GM23338 (cell line): ENCODE measurements at regions not wholly inside any gene's neighbourhood (a gene's known extent, or its start where the extent isn't known, plus 50 kb on each side); places are given as distances from the start of the nearest gene placed in this dataset.

Experiments
- ATAC-seq: fragments of 200-7000 bp; cut with Tn5 transposase; 3 replicates; pipeline ENCODE4 v1.9.1; 2020
- DNase-seq: peaks from one replicate; pipeline ENCODE4 v3.0.0-alpha.2; 2015; ENCODE audit warnings: low spot score
- H2AFZ ChIP-seq: fragments of 200-600 bp; sonication (generic); 2 replicates; pipeline ENCODE4 v1.8.0; 2016; ENCODE audit warnings: antibody characterized with exemption, mild to moderate bottlenecking, moderate library complexity
- H3F3A ChIP-seq: fragments of 200-600 bp; sonication (generic); replicated peaks from 2 replicates; pipeline ENCODE4 v1.8.0; 2017; ENCODE audit warnings: antibody characterized with exemption, mixed run types, low read depth
- H3K27ac ChIP-seq: fragments of 200-600 bp; sonication (generic); 2 replicates; pipeline ENCODE4 v1.6.1; 2016; ENCODE audit warnings: low read depth
- H3K27me3 ChIP-seq: fragments of 200-600 bp; sonication (generic); 2 replicates; pipeline ENCODE4 v1.8.0; 2016; ENCODE audit warnings: mild to moderate bottlenecking, mixed run types, moderate library complexity; ENCODE audit not compliant: insufficient read depth
- H3K36me3 ChIP-seq: fragments of 200-600 bp; sonication (generic); 2 replicates; pipeline ENCODE4 v1.8.0; 2016; ENCODE audit warnings: mild to moderate bottlenecking; ENCODE audit not compliant: insufficient read depth
- H3K4me1 ChIP-seq: fragments of 200-600 bp; sonication (generic); 2 replicates; pipeline ENCODE4 v1.8.0; 2016; ENCODE audit warnings: mild to moderate bottlenecking, moderate library complexity; ENCODE audit not compliant: insufficient read depth
- H3K4me2 ChIP-seq: fragments of 200-600 bp; sonication (generic); 2 replicates; pipeline ENCODE4 v1.7.1; 2017; ENCODE audit warnings: mixed run types
- H3K4me3 ChIP-seq: fragments of 200-600 bp; sonication (generic); 2 replicates; pipeline ENCODE4 v1.6.1; 2016; ENCODE audit warnings: mixed run types
- H3K79me2 ChIP-seq: fragments of 200-600 bp; sonication (generic); replicated peaks from 2 replicates; pipeline ENCODE4 v1.8.0; 2017; ENCODE audit warnings: mild to moderate bottlenecking; ENCODE audit not compliant: insufficient read depth
- H3K9me2 ChIP-seq: fragments of 200-600 bp; sonication (generic); 2 replicates; pipeline ENCODE4 v1.8.0; 2017; ENCODE audit not compliant: insufficient read depth
- H4K20me1 ChIP-seq: fragments of 200-600 bp; sonication (generic); replicated peaks from 2 replicates; pipeline ENCODE4 v1.8.0; 2017; ENCODE audit warnings: mild to moderate bottlenecking; ENCODE audit not compliant: insufficient read depth
- H3K27ac Mint-ChIP-seq: 2 replicates; pipeline ENCODE4 v1.8.0; 2020; ENCODE audit warnings: inconsistent platforms, mild to moderate bottlenecking, moderate library complexity, mixed read lengths
- H3K27me3 Mint-ChIP-seq: 3 replicates; pipeline ENCODE4 v1.8.0; 2022; ENCODE audit warnings: low read depth, mild to moderate bottlenecking, moderate library complexity, mixed read lengths, inconsistent platforms; ENCODE audit not compliant: insufficient read depth, poor library complexity
- H3K36me3 Mint-ChIP-seq: 3 replicates; pipeline ENCODE4 v1.8.0; 2021; ENCODE audit warnings: low read depth, mild to moderate bottlenecking, inconsistent platforms, moderate library complexity, mixed read lengths
- H3K4me1 Mint-ChIP-seq: 3 replicates; pipeline ENCODE4 v1.8.0; 2020; ENCODE audit warnings: mild to moderate bottlenecking, inconsistent platforms, mixed read lengths
- H3K4me3 Mint-ChIP-seq: 3 replicates; pipeline ENCODE4 v1.8.0; 2021; ENCODE audit warnings: moderate library complexity, mild to moderate bottlenecking, inconsistent platforms, mixed read lengths
- H3K9me3 Mint-ChIP-seq: 3 replicates; pipeline ENCODE4 v1.8.0; 2020; ENCODE audit warnings: moderate library complexity, mild to moderate bottlenecking, inconsistent platforms, mixed read lengths
- CREB1 ChIP-seq: fragments of 250-450 bp; sonication (Bioruptor Pico); IDR thresholded peaks from 2 replicates; pipeline ENCODE4 v1.5.0; 2020; ENCODE audit warnings: low read depth, mild to moderate bottlenecking, moderate library complexity
- EZH2 ChIP-seq: fragments of 200-600 bp; sonication (generic); IDR thresholded peaks from one replicate; pipeline ENCODE4 v1.8.0; 2017; ENCODE audit warnings: antibody characterized with exemption, mild to moderate bottlenecking, low read depth; ENCODE audit not compliant: unreplicated experiment
- EZH2phosphoT487 ChIP-seq: fragments of 200-600 bp; sonication (generic); IDR thresholded peaks from one replicate; pipeline ENCODE4 v1.8.1; 2018; ENCODE audit warnings: antibody characterized with exemption; ENCODE audit not compliant: unreplicated experiment
- JUNB ChIP-seq: IDR thresholded peaks from one replicate; pipeline ENCODE4 v1.6.1; 2016; ENCODE audit warnings: antibody characterized with exemption; ENCODE audit not compliant: unreplicated experiment
- NANOG ChIP-seq: IDR thresholded peaks from 2 replicates; pipeline ENCODE4 v1.6.1; 2016; ENCODE audit warnings: antibody characterized with exemption, borderline replicate concordance
- POLR2AphosphoS5 ChIP-seq: IDR thresholded peaks from 2 replicates; pipeline ENCODE4 v1.6.1; 2016; ENCODE audit warnings: antibody characterized with exemption, low read depth
- STAT1 ChIP-seq: IDR thresholded peaks from one replicate; pipeline ENCODE4 v1.6.1; 2016; ENCODE audit warnings: antibody characterized with exemption; ENCODE audit not compliant: unreplicated experiment
- ZNF114 ChIP-seq: fragments of 250-450 bp; sonication (Bioruptor Pico); IDR thresholded peaks from 2 replicates; pipeline ENCODE4 v1.5.0; 2020; ENCODE audit warnings: mild to moderate bottlenecking, moderate library complexity
- ZNF331 ChIP-seq: fragments of 250-450 bp; sonication (Bioruptor Pico); IDR thresholded peaks from 2 replicates; pipeline ENCODE4 v1.5.0; 2020; ENCODE audit warnings: low read depth, mild to moderate bottlenecking, moderate library complexity
- TF ChIP-seq, protein P1 (sequence below), 2 experiments: fragments of 200-600 bp in 1 of 2; sonication (generic) in 1 of 2; conservative IDR thresholded peaks; 2 replicates each; pipeline versions ENCODE4 v1.5.1 to v1.6.1; 2016 to 2017; ENCODE audit warnings: antibody characterized with exemption in 2 of 2, low read depth in 2 of 2, mild to moderate bottlenecking in 2 of 2, moderate library complexity in 1 of 2
- TF ChIP-seq, protein P2 (sequence below): IDR thresholded peaks from one replicate; pipeline ENCODE4 v1.6.1; 2018; ENCODE audit warnings: antibody characterized with exemption; ENCODE audit not compliant: unreplicated experiment
- TF ChIP-seq, protein P3 (sequence below): IDR thresholded peaks from 2 replicates; pipeline ENCODE4 v1.6.1; 2016; ENCODE audit warnings: antibody characterized with exemption

DNA sequence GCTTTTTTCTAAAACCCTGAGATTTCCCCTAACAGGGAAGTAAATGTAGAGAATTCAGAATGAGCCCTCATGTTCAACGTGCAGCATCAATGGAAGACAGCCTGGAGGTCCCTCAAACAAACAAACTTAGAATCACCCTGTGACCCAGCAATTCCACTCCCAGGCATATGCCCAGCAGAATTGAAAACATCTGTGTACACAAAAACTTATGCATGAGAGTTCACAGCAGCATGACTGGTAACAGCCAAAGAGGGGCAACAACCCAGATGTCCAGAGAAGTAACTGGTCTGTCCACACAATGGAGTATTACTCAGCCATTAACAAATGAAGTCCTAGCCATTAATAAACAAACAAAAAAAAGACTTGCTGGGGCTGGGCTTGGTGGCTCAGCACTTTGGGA lies 252.7 kb downstream of the PARN start (continued):
- TF ChIP-seq, protein P1, sequence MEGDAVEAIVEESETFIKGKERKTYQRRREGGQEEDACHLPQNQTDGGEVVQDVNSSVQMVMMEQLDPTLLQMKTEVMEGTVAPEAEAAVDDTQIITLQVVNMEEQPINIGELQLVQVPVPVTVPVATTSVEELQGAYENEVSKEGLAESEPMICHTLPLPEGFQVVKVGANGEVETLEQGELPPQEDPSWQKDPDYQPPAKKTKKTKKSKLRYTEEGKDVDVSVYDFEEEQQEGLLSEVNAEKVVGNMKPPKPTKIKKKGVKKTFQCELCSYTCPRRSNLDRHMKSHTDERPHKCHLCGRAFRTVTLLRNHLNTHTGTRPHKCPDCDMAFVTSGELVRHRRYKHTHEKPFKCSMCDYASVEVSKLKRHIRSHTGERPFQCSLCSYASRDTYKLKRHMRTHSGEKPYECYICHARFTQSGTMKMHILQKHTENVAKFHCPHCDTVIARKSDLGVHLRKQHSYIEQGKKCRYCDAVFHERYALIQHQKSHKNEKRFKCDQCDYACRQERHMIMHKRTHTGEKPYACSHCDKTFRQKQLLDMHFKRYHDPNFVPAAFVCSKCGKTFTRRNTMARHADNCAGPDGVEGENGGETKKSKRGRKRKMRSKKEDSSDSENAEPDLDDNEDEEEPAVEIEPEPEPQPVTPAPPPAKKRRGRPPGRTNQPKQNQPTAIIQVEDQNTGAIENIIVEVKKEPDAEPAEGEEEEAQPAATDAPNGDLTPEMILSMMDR (conservative IDR thresholded peaks at IDR 0.05; ENCODE audit: low read depth in 2 of 2): no peak

DNA sequence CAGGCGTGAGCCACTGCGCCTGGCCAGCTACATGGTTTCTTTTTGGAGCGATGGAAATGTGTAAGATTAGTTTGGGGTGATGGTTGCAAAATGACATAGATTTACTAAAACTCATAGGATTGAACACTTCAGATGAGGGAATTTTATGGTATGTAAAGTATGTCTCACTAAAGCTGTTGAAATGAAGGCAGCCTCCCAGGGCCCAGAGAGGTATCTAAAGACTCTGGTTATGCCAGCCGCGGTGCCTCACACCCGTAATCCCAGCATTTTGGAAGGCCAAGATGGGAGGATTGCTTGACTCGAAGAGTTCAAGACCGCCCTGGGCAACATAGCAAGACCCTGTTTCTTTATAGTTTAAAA lies 254.9 kb downstream of the PARN start:
- no peaks in the 10 kb centered on the region for H3K36me3 ChIP-seq
- H3K4me1 ChIP-seq: no peaks in the 10 kb centered on the region
- H4K20me1 ChIP-seq: no peaks in the 10 kb centered on the region
- Mint-ChIP-seq H3K4me3 (no peak overlapping the region), H3K9me3 (no peaks in the 10 kb centered on the region; the same call in 1 of the 3 replicates), H3K36me3 (no peaks in the 10 kb centered on the region), H3K4me1 (peaks cover 10% of the 10 kb centered on the region; the same call in 2 of the 3 replicates), H3K27ac (no peak overlapping the region), H3K27me3 (peaks cover 6% of the 10 kb centered on the region)
- H3K9me2 ChIP-seq: no peaks in the 10 kb centered on the region; the same call in 1 of the 2 replicates
- H3F3A ChIP-seq: no peaks in the 10 kb centered on the region
- DNase-seq (no peak), ATAC-seq (no peak)
- no peaks in the 10 kb centered on the region for H3K79me2 ChIP-seq
- no peaks in the 10 kb centered on the region for H3K27me3 ChIP-seq
- no peak overlapping the region for H2AFZ ChIP-seq
- no peak for TF ChIP-seq NANOG
- no peak for TF ChIP-seq EZH2
- TF ChIP-seq, protein P2, sequence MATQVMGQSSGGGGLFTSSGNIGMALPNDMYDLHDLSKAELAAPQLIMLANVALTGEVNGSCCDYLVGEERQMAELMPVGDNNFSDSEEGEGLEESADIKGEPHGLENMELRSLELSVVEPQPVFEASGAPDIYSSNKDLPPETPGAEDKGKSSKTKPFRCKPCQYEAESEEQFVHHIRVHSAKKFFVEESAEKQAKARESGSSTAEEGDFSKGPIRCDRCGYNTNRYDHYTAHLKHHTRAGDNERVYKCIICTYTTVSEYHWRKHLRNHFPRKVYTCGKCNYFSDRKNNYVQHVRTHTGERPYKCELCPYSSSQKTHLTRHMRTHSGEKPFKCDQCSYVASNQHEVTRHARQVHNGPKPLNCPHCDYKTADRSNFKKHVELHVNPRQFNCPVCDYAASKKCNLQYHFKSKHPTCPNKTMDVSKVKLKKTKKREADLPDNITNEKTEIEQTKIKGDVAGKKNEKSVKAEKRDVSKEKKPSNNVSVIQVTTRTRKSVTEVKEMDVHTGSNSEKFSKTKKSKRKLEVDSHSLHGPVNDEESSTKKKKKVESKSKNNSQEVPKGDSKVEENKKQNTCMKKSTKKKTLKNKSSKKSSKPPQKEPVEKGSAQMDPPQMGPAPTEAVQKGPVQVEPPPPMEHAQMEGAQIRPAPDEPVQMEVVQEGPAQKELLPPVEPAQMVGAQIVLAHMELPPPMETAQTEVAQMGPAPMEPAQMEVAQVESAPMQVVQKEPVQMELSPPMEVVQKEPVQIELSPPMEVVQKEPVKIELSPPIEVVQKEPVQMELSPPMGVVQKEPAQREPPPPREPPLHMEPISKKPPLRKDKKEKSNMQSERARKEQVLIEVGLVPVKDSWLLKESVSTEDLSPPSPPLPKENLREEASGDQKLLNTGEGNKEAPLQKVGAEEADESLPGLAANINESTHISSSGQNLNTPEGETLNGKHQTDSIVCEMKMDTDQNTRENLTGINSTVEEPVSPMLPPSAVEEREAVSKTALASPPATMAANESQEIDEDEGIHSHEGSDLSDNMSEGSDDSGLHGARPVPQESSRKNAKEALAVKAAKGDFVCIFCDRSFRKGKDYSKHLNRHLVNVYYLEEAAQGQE: no peak
- no peak for TF ChIP-seq POLR2AphosphoS5
- TF ChIP-seq EZH2phosphoT487: no peak
- TF ChIP-seq CREB1 (CRISPR knock-in tag): no peak
- H3K4me3 ChIP-seq: no peak overlapping the region
- no peak overlapping the region for H3K27ac ChIP-seq
- H3K4me2 ChIP-seq: no peak overlapping the region

DNA sequence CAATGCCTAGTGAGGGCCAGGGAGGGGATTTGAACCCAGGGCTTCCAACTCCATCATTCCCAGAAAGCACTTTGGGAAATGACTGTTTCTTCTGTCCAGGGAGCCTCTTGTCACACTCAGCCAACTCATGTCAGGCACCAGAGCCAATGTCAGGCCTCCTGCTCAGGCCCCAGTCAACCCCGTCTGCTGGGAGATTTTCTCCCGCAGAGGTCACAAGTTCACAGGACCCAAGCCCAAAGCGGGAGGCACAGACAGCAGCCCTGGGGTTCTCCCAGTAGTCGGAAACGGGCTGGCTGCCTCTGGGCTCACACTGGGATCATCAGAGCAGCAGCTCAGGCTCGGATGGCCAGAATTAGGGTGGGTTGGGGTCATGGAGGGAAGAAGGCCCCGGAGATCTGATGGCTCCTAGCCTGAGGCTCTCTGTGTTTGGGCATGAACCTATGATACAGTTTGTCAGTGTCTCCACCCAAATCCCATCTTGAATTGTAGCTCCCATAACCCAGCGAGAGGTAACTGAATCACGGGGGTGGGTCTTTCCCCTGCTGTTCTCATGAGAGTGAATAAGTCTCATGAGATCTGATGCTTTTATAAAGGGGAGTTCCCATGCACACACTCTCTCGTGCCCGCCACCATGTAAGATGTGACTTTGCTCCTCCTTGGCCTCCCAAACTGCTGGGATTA lies 255.5 kb downstream of the PARN start:
- Mint-ChIP-seq H3K9me3 (no peaks in the 10 kb centered on the region; the same call in 1 of the 3 replicates), H3K27me3 (peaks cover 6% of the 10 kb centered on the region), H3K4me1 (peaks cover 10% of the 10 kb centered on the region; the same call in 2 of the 3 replicates), H3K4me3 (no peak overlapping the region), H3K27ac (no peak overlapping the region), H3K36me3 (no peaks in the 10 kb centered on the region)
- Histone ChIP-seq H4K20me1 (no peaks in the 10 kb centered on the region), H3K4me1 (no peaks in the 10 kb centered on the region), H3K27ac (no peak overlapping the region), H3F3A (no peaks in the 10 kb centered on the region), H2AFZ (no peak overlapping the region), H3K79me2 (no peaks in the 10 kb centered on the region), H3K4me2 (no peak overlapping the region), H3K27me3 (no peaks in the 10 kb centered on the region), H3K9me2 (no peaks in the 10 kb centered on the region; the same call in 1 of the 2 replicates), H3K4me3 (no peak overlapping the region), H3K36me3 (no peaks in the 10 kb centered on the region)
- DNase-seq (no peak), ATAC-seq (no peak)
- TF ChIP-seq POLR2AphosphoS5 (no peak), CREB1 (CRISPR knock-in tag) (no peak), ZNF114 (CRISPR knock-in tag) (no peak), STAT1 (no peak), ZNF331 (CRISPR knock-in tag) (no peak), JUNB (no peak), EZH2 (no peak), NANOG (no peak)
- TF ChIP-seq, protein P3, sequence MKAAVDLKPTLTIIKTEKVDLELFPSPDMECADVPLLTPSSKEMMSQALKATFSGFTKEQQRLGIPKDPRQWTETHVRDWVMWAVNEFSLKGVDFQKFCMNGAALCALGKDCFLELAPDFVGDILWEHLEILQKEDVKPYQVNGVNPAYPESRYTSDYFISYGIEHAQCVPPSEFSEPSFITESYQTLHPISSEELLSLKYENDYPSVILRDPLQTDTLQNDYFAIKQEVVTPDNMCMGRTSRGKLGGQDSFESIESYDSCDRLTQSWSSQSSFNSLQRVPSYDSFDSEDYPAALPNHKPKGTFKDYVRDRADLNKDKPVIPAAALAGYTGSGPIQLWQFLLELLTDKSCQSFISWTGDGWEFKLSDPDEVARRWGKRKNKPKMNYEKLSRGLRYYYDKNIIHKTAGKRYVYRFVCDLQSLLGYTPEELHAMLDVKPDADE: no peak
